Loucy (cell line): ENCODE measurements at regions not wholly inside any gene's neighbourhood (a gene's known extent, or its start where the extent isn't known, plus 50 kb on each side); places are given as distances from the start of the nearest gene placed in this dataset.

Source experiments
- EZH2phosphoT487 ChIP-seq: fragments of 200-600 bp; IDR thresholded peaks from 2 replicates; pipeline ENCODE4 v1.6.1; 2018; ENCODE audit warnings: antibody characterized with exemption, mild to moderate bottlenecking, moderate library complexity, borderline replicate concordance
- TF ChIP-seq, protein P1 (sequence below): fragments of 200-600 bp; sonication (generic); conservative IDR thresholded peaks from 2 replicates; pipeline ENCODE4 v1.5.1; 2014; ENCODE audit warnings: mild to moderate bottlenecking, antibody characterized with exemption, low read length

DNA sequence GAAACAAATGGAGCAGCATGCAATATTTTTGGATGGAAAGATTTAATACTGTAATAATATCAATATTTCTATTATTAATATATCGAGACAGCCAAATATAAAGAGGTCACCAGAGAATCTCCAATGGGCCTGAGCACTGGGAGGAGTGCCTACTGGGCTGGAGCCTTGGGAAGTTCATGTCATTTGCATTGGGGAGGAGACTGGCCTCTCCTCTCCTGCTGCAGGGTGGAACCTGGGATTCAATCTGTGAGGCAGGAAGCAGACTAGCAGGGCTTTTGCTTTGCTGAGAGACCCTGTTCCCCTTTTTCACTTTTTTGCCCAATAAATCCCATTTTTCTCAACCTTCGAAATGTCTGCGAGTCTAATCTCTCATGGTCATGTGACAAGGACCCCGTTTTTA, 390.6 kb upstream of the CYRIA start:
- TF ChIP-seq, protein P1, sequence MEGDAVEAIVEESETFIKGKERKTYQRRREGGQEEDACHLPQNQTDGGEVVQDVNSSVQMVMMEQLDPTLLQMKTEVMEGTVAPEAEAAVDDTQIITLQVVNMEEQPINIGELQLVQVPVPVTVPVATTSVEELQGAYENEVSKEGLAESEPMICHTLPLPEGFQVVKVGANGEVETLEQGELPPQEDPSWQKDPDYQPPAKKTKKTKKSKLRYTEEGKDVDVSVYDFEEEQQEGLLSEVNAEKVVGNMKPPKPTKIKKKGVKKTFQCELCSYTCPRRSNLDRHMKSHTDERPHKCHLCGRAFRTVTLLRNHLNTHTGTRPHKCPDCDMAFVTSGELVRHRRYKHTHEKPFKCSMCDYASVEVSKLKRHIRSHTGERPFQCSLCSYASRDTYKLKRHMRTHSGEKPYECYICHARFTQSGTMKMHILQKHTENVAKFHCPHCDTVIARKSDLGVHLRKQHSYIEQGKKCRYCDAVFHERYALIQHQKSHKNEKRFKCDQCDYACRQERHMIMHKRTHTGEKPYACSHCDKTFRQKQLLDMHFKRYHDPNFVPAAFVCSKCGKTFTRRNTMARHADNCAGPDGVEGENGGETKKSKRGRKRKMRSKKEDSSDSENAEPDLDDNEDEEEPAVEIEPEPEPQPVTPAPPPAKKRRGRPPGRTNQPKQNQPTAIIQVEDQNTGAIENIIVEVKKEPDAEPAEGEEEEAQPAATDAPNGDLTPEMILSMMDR = no peak
- no peak for TF ChIP-seq EZH2phosphoT487
